ENCODE measurements at regions not wholly inside any gene's neighbourhood (a gene's known extent, or its start where the extent isn't known, plus 50 kb on each side); places are given as distances from the start of the nearest gene placed in this dataset.

GRCh38 chr13:80533175-80533574 lies 192.2 kb upstream of the SPRY2 start:
- H3K27me3 ChIP-seq (ENCODE audit: control insufficient read depth in 4 of 4, insufficient read depth in 4 of 4, low read length in 3 of 4), result no peaks in the 10 kb centered on the region
- TF ChIP-seq YY1 (IDR thresholded peaks at IDR 0.05) (no peak), FOXA2 (IDR thresholded peaks at IDR 0.05) (no peak), GABPA (IDR thresholded peaks at IDR 0.05 in 1 of 2, conservative IDR thresholded peaks at IDR 0.05 in 1 of 2) (no peak), JUND (IDR thresholded peaks at IDR 0.05) (no peak), FOXA1 (IDR thresholded peaks at IDR 0.05) (no peak), ZBTB33 (IDR thresholded peaks at IDR 0.05) (no peak), EGR1 (IDR thresholded peaks at IDR 0.05; ENCODE audit: low read depth in 2 of 2) (no peak), CTCF (IDR thresholded peaks at IDR 0.05; ENCODE audit: low read depth, low read length, missing input control) (no peak), HNF4A (conservative IDR thresholded peaks at IDR 0.05) (no peak), HNF4G (IDR thresholded peaks at IDR 0.05) (no peak), RXRA (IDR thresholded peaks at IDR 0.05) (no peak), NR2F2 (IDR thresholded peaks at IDR 0.05) (no peak), MAX (IDR thresholded peaks at IDR 0.05) (no peak), RAD21 (IDR thresholded peaks at IDR 0.05) (no peak), REST (IDR thresholded peaks at IDR 0.05) (no peak), ATF3 (IDR thresholded peaks at IDR 0.05) (no peak), SP1 (IDR thresholded peaks at IDR 0.05) (no peak), TAF1 (conservative IDR thresholded peaks at IDR 0.05) (no peak)
- H3K4me3 ChIP-seq (ENCODE audit: low read depth in 1 of 3, low read length in 3 of 3), result no peak overlapping the region
- WGBS, result 99% methylated on average over 1 of the region's 1 CpG
- no peak overlapping the region for H3K27ac ChIP-seq (ENCODE audit: low read depth in 1 of 2, low read length in 2 of 2)
- no peaks in the 10 kb centered on the region for H3K4me1 ChIP-seq (ENCODE audit: control insufficient read depth in 4 of 4, insufficient read depth in 4 of 4, low read length in 3 of 4)
- H3K9me3 ChIP-seq (ENCODE audit: control insufficient read depth in 4 of 4, low read length in 3 of 4), result peaks cover 0 to 5% (median 0%) of the 10 kb centered on the region in 4 donors
- no peak for DNase-seq (ENCODE audit: low spot score)
- no peak overlapping the region for H3K9ac ChIP-seq (ENCODE audit: low read depth in 1 of 2, low read length in 2 of 2)
- no peaks in the 10 kb centered on the region for H3K36me3 ChIP-seq (ENCODE audit: control insufficient read depth in 4 of 4, insufficient read depth in 3 of 4, low read depth in 1 of 4, low read length in 3 of 4)
